ENCODE measurements at regions not wholly inside any gene's neighbourhood (a gene's known extent, or its start where the extent isn't known, plus 50 kb on each side); places are given as distances from the start of the nearest gene placed in this dataset.
A peak's percentile ranks its signal among the peaks of the same experiment; 100 is the strongest.

DNA sequence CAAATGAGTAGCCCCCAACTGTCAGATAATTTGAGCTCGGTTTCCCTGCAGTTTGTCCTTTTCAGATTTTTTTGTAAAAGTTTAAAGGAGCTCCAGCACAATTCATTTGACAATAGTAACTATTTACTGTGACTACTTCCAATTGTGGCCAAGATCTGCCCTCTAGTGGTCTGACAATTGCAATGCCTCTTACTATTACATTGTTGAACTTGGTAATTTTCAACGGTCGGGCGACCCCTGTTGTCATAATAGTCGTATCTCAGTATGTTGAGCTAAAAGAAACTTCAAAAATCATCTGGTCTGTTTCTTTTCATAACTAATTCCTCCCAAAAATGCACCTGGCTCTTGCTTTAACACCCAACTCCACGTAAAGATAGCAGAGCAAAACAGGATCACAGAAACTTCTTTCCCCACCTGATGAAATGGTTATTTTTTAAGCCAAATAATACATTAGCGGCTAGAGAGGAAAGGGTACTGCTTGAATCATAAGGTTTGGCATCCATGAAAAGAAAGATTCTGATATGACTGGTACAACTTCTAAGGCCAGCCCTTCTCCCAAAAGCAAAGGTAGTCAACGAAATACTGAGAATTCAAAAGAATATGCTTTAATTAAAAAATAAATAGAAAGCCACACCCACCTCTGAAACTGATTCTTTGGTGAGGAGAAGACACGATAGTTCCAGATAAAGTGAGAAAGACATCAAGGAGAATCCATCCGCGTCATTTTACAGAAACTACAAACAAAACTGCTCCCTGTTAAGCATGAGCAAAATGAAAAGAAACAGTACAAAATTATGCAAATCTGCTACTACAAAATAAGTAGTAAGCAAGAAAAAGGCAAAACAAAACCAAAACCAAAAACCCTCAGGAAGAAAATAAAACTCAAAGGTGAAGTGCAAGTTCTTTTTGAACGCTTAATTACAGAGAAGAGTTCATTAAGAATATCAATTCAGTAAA, 76.9 kb upstream of the HTR4 start:
- TF ChIP-seq POLR2A (IDR thresholded peaks at IDR 0.05) (no peak), EP300 (IDR thresholded peaks at IDR 0.05) (no peak)
- TF ChIP-seq, protein P1, sequence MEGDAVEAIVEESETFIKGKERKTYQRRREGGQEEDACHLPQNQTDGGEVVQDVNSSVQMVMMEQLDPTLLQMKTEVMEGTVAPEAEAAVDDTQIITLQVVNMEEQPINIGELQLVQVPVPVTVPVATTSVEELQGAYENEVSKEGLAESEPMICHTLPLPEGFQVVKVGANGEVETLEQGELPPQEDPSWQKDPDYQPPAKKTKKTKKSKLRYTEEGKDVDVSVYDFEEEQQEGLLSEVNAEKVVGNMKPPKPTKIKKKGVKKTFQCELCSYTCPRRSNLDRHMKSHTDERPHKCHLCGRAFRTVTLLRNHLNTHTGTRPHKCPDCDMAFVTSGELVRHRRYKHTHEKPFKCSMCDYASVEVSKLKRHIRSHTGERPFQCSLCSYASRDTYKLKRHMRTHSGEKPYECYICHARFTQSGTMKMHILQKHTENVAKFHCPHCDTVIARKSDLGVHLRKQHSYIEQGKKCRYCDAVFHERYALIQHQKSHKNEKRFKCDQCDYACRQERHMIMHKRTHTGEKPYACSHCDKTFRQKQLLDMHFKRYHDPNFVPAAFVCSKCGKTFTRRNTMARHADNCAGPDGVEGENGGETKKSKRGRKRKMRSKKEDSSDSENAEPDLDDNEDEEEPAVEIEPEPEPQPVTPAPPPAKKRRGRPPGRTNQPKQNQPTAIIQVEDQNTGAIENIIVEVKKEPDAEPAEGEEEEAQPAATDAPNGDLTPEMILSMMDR (IDR thresholded peaks at IDR 0.05): peak in 5 of 7 experiments; percentile 79 to 91 (median 88)

Data from stomach (tissue), 4 donors.